ENCODE measurements at regions not wholly inside any gene's neighbourhood (a gene's known extent, or its start where the extent isn't known, plus 50 kb on each side); places are given as distances from the start of the nearest gene placed in this dataset.
"Not testable (repeated sequence)": the region's sequence is repeated elsewhere in the genome, so short reads cannot be mapped to it uniquely, and the experiment has no call there.

GRCh38 chr6:137969874-137970273 lies 102.8 kb downstream of the TNFAIP3 start:
- DNase-seq (ENCODE audit: low spot score): no peak

DNA sequence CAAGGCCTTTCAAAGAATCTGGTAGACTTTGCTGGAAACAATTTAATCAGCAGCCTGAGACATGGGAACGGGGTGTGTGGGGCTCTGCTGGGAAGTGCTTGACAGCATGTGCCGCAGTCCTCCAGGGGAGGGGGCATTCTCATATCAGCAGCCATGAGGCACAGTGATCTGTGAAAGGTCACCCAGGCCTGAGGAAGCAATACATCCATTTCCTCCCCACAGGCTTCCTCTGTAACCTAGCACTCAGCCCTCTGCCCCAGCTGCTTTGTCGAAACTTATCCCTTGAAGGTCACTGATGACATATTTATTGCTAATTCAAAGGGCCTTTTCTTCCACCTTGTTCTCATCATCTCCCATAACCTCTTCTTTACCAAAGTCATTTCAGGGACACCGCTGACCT lies 103.3 kb downstream of the TNFAIP3 start:
- no peak for DNase-seq (ENCODE audit: low spot score)

DNA sequence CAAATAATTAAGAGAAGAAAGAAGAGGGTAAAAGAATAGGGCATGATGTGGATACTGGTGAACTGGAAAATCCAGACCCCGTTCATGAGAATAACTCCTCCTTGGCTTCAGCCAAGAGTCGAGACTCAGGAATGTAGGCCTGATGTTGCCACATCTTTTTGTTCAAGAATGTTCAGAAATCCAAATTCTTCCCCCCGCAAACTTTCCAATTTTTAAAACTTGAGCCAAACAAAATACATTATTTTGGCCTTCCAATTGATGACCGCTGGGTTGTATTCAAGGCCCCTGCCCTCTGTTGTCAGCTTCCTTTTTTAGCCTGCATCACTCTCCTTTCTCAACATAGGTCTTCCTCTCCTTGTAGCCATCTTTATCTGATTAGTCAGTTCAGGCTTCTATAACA lies 106.1 kb downstream of the TNFAIP3 start:
- DNase-seq (ENCODE audit: low spot score): no peak

- DNase-seq (ENCODE audit: low spot score): no peak
These were observed 108.3 kb downstream of the TNFAIP3 start for GRCh38 chr6:137975188-137975940.

DNA sequence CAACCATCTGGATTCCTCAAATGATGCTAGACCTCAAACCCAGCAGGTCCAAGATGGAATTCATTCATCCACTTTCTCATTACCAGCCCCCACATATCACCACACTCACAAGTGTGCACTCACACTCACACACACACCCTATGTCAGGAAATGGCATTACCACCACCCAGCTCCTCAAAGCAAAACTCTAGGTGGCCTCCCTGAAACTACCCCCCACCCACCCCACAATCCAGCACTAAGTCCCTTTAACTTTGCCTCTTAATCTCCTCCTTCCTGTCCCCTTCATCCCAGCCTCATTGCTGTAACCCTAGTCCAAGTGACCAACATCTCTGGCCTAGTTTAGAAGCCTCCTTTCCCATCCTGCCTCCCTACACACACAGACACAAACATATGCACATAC lies 109.4 kb downstream of the TNFAIP3 start:
- no peak for DNase-seq (ENCODE audit: low spot score)

DNA sequence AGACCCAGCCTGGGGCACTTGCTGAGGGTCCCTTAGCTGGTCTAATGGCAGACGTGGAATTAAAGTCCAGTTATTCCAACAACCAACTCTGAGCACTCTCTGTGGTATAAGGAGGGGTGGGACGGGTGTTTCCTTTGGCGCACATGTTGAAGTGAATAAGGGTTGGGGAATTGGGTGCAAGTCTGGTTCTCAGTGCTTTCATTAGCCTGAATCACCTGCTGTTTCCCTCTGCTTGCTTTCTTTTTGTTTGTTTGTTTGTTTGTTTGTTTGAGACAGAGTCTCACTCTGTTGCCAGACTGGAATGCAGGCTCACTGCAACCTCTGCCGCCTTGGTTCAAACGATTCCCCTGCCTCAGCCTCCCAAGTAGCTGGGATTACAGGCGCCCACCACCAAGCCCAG lies 110.1 kb downstream of the TNFAIP3 start:
- DNase-seq (ENCODE audit: low spot score): no peak

- no peak for DNase-seq (ENCODE audit: low spot score)
These were observed 110.8 kb downstream of the TNFAIP3 start for GRCh38 chr6:137977814-137978213.

GRCh38 chr6:137978252-137978896 lies 111.3 kb downstream of the TNFAIP3 start:
- no peak for DNase-seq (ENCODE audit: low spot score)

DNA sequence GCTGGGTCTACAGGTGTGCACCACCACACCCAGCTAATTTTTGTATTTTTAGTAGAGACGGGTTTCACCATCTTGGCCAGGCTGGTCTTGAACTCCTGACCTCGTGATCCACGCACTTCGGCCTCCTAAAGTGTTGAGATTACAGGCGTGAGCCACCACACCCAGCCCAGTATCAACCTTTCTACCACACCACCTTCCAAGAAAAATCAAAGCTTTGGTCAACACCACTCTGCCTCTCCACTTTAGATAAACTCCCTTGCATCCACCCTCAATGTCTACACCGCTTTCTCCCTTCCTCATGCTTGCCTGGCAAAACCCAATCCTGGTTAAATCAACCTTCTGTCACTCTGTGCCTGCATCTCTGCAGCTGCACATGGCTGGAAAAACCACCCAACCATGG lies 112.2 kb downstream of the TNFAIP3 start:
- DNase-seq (ENCODE audit: low spot score): not testable (repeated sequence)

- DNase-seq (ENCODE audit: low spot score): no peak
These were observed 113.7 kb downstream of the TNFAIP3 start for GRCh38 chr6:137980777-137981176.

DNA sequence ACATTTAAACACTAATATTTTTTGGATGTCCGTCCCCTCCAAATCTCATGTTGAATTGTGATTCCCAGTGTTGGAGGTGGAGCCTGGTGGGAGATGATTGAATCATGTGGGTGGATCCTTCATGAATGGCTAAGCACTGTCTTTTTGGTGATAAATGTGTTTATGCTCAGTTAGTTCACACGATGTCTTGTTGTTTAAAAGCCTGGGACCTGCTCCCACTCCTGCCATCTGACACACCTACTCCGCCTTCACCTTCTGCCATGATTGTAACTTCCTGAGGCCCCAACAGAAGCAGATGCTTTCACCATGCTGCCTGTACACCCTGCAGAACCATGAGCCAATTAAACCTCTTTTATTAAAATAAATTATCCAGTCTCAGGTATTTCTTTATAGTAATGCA lies 114.7 kb downstream of the TNFAIP3 start:
- no peak for DNase-seq (ENCODE audit: low spot score)

- no peak for DNase-seq (ENCODE audit: low spot score)
These were observed 115.5 kb downstream of the TNFAIP3 start for GRCh38 chr6:137982418-137983189.

- no peak for DNase-seq (ENCODE audit: low spot score)
These were observed 116.2 kb downstream of the TNFAIP3 start for GRCh38 chr6:137983269-137983668.

GRCh38 chr6:137989664-137990063 lies 117.6 kb downstream of the PERP start:
- no peak for DNase-seq (ENCODE audit: low spot score)

DNA sequence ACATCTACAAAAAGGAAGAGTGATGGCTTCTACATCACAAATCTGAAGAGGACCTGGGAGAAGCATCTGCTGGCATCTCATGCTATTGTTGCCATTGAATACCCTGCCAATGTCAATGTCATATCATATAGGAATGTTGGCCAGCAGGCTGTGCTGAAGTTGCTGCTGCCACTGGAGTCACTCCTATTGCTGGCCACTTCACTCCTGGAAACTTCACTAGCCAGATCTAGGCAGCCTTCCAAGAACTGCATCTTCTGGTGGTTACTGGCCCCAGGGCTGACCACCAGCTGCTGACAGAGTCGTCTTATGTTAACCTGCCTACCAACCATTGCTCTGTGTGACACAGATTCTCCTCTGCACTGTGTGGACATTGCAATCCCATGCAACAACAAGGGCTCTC lies 111.8 kb downstream of the PERP start:
- DNase-seq (ENCODE audit: low spot score): no peak

DNA sequence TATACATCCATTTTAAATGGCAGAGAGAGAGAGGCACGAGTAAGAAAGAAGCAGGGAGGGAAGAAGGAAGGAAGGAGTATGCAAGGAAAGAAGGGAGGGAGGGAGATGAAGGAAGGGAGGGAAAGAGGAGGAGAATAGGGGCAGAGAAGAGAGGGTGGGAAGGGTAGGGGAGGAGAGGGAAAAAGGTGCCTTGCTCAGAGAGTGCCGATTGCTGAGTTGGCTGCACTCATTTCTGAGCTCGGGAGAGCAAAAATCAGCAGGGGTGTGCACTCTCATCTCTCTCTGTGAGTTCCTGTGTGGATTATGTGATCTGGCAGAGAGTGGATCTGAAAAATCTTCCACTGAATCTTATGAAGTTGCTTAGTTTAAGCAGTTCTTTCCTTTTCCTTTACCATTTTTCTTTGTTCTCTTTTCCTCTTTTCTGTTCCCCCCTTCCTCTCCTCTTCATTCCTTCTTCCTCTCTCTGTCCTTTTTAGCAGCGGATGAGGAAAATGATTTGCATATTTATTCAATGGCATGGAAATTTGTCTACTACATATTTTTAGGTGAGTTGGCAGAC lies 108.7 kb downstream of the PERP start:
- no peak for DNase-seq (ENCODE audit: low spot score)

GRCh38 chr6:137999815-138000214 lies 107.4 kb downstream of the PERP start:
- no peak for DNase-seq (ENCODE audit: low spot score)

DNA sequence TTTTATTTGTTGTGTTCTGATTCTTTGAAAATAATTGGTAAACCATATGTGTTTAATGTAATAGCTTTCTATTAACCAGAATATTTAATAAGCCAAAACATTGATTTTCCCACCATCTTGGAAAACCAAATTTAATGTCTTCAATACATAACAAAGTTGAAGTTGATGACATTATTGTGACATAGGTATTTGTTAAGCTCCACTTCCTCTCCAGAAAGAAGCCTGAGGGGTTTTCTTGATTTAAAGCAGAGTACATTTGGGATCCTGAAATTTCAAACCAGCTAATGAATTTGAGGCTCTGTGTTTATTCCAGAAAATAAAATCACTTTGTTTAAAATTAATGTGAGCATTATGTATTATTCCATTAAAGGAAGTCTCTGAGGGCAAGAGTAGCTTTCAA lies 106.3 kb downstream of the PERP start:
- DNase-seq (ENCODE audit: low spot score): no peak

DNA sequence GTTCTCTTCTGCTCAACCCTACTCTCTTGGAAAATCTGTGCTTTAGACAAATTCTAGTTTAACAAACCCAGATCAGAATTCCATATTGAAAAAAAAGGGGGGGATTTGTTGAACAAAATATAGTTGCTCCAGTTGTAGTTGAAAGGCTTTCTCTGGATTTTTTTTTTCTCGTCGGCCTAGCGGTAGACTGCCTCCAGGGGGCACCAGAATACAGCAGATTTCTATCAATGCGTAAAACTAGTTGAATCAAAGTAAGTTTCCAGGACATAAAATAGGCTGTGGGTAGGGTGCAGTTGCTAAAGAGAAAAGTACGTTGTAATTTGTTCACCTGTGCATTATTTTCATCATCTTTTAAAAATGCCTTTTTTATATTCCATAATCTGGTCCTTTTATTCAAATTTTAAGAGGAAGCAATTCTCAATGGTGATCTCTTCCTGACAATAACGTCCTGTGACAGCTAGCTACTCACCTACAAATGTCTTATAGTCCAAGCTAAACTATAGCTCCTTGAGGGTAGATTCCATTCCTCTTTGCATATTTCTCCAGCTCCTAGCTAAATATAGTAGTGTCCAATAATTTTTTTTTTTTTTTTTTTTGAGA lies 105.4 kb downstream of the PERP start:
- peak; percentile 43 for DNase-seq (ENCODE audit: low spot score)

DNA sequence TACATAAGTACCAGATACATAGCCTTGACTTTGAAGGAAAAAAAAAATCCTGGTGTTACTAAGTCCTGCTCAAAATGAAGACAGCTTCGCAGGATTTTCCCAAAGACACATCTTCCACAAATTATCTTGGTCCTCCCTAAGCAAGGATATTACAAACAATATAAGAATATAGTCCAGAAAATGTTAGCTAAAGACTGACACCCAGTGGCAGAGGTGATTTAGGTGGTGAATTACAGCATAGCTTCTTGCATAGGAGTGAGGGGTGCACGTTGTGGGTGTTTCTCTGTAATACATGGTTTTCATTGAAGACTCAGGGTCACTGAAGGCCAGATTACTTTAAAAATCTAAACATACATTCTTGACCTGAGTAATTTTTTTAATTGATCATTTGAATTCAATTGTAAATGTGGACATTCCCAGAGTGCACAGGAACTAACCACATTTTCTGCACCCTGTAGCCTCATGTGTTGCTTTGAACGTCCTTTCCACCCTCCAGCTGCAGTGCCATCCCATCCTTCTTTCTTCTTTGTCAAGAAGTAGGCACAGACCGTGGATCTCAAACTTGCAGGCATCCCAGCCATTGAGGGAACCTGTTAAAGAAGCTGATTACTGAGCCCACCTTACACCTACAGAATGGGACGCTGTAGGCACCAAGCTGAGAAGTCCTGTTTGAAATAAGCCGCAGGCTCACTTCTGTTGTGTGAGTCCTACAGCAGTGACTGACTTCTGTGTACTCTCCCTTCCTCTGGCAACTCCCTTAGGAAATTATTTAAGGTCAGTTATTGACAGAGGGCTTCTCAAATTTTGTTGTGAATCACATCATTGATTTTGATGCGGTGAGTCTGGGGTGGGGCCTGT lies 102.6 kb downstream of the PERP start:
- DNase-seq (ENCODE audit: low spot score): peak; percentile 38

- no peak for DNase-seq (ENCODE audit: low spot score)
These were observed 101.4 kb downstream of the PERP start for GRCh38 chr6:138005846-138006245.
